Germinal center (tissue), 1 donor: ENCODE measurements at regions not wholly inside any gene's neighbourhood (a gene's known extent, or its start where the extent isn't known, plus 50 kb on each side); places are given as distances from the start of the nearest gene placed in this dataset.

Experiments
- DNase-seq: peaks from one replicate; pipeline ENCODE4 v3.0.0; 2012; ENCODE audit warnings: mixed read lengths, low spot score

DNA sequence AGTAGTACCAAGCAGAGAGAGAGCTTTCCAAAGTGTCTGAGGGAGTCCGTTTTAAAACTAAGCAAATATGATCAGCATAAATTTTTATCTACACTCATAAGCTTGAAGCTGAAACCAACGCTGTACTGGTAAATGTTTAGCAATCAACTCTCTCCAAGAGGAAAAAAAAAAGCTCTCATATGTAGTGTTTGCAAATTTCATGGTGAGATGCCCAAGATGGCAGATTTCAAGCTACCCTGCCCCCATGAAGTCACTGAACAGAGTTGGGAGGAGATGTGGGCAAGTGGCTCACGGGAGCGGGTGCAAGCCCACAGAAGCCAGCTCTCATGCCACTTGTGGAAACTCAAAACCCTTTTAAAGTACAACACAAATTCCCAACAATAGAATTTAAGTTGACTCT is 475.8 kb downstream of the BCAT1 start:
- DNase-seq = no peak

DNA sequence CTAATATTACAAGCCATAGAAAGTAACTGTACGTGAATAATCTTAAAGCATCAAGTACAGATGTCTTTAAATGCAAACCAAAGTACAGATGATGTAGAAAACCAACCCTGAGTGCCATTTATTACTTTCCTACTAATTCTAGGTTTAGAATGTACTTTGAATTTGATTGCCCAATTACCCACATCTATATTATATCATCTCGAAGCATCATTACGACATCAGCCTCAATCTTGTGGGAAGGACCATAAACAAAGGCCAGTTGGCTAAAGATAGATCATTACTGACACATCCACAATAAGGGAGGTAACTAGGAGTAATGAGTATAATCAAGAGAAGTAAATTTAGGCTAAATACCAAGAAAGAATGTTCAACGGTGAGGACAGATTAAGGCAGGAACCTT is 478.9 kb downstream of the BCAT1 start:
- DNase-seq = no peak

DNA sequence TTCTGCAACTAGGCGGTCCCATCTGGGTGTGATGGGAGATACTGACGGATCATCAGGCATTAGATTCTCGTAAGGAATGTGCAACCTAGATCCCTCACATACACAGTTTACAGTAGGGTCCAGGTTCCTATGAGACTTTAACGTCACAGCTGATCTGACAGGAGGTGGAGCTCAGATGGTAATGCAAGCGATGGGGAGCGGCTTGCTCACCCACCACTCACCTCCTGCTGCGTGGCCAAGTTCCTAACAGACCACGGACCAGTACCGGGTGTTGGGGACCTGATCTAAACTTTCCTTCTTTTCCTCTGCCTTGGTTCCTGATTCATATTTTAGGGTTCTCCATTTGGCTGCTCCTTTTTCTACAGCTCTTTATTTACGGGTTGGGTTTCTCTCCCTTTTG is 479.8 kb downstream of the BCAT1 start:
- DNase-seq = no peak

DNA sequence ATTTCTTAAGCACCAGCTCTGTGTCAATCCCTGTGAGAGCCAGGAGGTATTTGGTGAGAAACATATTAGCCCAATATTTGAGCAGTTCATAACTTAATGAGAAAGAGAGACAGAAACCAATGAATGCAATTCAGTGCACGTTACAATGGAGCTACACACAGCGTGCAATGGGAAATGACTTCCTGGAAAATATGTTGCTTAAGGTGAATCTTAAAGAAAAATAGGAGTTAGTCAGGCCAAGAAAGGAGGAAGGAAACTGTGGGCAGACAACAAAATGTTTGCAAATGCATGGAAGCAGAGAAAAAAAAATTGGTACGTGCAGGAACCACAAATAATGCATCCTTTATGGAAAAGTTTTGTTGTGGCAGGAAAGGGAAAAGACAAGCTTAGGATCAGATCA is 481.7 kb downstream of the BCAT1 start:
- no peak for DNase-seq

DNA sequence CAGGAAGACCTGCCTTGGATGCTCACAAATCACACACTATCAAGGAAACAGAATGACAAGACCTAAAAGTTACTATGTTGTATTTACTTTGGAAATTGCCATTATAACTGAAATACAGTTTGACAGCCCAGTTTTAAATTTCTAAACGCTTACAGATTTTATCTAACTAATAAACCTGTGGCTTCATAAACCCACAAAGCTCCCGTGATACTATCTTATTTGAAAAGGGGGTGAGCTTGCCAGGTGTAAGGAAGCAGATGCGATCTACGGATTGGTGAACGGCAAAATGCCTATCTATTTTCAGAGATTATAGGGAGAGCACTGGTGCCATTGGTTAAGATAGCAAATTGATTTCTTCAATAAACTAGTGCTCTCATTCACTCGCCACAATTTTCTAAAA is 485.5 kb downstream of the BCAT1 start:
- DNase-seq = no peak

DNA sequence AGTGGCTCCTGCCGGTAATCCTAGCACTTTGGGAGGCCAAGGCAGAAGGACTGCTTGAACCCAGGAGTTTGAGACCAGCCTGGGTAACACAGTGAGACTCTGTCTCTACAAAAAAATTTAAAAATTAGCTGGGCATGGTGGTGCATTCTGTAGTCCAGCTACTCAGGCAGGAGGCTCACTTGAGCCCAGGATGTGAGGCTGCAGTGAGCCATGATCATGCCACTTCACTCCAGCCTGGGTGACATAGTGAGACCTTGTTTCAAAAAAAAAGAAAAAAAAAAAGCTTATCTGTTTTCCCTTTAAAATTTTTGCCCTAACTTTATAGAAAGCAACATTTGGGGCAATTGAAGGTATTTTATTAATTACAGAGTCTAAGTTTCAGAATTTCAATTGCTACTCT is 486.0 kb downstream of the BCAT1 start:
- no peak for DNase-seq

DNA sequence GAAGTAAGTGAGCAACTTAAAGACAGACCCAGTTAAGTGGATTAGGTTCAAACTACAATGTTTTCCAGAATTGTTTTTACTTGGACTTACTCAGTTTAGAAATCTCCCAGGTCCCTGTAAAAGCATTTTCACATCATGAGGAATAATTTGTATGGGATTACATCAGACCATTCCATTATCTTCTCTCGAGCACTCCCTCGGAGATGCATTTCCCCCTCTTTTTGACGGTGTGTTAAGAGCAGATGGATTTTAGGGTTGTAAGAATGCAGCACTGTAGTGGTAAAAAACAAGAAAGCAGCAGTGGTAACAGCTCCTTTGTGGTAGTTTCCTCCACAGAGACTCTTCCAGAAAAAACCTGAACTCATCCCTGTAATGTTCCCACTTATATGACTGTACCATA is 488.4 kb downstream of the BCAT1 start:
- DNase-seq = no peak

DNA sequence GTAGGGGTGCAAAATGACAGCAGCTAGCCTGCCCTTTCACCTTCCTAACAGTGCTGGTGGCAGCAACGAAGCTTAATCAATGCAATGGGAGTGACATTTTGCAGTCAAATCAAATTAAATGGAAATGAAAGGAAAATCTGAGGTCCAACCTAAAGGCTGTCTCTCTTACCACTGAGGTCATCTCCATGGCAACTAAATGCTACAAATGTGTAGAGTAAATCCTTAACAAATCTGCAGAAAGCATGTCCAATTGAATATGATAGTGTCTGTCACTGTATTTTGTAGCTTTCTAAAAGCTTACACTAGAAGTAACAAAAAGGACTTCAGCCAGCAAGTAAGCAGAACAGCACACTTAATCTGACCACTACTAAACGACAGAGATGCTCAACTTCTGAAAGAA is 488.8 kb downstream of the BCAT1 start:
- no peak for DNase-seq

DNA sequence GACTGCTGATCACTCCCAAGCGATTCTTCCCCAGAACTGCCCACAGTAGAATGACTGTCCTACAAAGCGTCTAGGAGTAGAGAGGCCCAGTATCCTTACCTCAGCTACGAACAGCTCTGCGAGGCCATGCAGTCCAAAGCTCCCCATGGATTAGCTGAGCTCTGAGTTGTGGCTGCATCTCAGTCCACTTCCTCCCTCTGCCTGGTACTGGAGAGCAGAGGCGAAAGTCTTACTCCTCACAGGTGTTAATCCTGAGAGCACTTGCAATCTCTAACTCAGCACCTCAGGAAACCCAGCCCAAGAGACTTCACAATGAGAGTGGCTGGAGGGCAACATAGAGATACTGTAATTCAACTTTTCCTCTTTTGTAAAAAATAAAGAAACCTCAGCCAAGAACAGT is 493.1 kb downstream of the BCAT1 start:
- no peak for DNase-seq

DNA sequence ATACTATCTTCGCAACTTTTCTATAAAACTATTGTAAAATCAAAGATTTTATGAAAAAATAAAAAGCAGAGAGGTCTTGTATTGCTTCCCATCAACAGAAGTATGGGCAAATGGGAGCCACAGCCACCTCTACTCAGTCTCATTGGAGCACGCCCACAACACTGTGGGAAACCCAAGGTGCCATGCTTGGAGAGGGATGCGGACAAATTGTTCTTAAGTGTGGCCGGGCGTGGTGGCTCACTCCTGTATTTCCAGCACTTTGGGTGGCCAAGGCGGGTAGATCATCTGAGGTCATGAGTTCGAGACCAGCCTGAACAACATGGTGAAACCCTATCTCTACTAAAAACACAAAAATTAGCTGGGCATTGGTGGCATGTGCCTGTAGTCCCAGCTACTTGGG is 498.2 kb upstream of the SOX5 start:
- DNase-seq = no peak

DNA sequence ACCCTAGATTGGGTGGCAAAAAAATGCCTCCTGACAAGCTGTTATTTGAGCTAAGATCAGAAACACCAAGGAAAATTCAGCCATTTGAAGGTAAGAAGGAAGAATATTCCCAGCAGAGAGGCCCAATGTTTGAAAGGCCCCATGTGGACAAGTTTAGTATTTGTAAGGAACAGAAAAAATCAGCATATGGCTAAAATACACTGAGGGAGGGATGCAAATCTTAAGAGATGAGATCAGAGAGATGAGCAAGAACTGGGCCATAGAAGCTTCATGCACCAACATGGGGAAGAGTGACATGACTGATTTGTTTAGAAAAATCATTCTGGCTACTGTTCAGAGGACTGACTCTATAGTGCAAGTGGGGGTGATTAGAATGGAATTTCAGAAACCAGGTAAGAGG is 496.8 kb upstream of the SOX5 start:
- no peak for DNase-seq

DNA sequence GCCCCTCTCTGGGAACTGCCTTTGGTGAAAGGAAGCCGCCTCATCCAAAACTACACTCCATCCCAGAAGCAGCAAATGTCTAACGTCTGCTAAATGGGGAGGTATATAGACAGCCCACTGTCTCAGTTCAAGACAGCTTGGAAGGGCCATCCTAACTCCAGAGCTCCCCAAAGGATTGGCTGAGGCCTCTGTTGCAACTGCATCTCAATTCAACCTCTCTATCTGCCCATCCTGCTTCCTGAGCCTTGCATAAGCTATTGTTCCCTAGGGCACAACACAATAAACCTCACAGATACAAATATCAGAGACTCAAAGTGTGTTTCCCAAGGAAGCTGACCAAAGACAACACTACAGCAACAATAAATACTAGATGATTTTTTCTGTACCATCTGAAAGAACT is 495.2 kb upstream of the SOX5 start:
- DNase-seq = no peak

DNA sequence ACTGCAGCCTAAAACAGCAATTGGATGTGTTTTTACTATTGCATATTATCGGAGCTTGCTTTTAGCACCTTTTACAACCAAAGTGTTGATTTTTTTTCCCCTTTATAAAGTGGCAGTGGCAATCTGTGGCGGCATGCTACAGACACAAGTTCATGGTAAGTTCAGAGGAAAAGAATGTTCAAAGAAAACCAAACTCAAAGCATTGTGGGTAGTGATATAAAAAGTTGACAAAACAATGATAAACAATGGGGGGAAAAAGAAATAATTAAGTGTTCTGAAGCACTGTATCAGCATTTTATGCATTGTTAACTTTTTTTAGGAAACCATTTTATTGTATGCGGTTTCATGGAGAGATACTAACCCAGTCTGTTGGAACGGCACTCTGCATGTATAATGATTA is 492.0 kb upstream of the SOX5 start:
- no peak for DNase-seq

DNA sequence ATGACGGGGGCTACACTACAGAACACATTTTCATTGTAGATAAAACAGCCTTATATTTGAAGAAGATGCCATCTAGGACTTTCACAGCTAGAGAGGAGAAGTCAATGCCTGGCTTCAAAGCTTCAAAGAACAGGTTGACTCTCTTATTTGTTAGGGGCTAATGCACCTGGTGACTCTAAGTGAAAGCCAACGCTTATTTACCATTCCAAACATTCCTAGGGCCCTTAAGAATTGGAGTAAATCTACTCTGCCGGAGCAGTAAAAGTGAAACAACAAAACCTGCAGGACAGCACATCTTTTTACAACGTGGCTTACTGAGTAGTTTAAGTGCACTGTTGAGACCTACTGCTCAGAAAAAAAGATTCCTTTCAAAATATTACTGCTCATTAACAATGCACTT is 487.2 kb upstream of the SOX5 start:
- DNase-seq = no peak

DNA sequence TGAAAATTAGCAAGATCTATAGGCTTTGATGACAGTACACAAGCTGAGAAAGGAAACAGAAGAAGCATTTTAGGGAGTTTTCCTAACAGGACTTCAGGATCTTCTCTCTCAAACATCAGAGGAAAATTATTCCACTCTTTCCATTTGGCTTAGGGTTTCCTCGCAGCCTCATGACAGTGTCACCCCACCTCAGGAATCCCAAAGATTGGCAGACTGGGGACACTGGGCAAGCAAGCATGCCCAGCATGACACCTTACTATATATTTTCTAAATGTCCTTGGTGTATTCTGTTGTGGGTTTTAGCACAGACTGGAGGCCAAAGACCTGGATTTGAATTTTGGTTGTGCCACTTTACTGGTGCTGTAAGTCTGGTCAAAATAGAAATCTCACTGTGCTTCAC is 482.4 kb upstream of the SOX5 start:
- DNase-seq = no peak

DNA sequence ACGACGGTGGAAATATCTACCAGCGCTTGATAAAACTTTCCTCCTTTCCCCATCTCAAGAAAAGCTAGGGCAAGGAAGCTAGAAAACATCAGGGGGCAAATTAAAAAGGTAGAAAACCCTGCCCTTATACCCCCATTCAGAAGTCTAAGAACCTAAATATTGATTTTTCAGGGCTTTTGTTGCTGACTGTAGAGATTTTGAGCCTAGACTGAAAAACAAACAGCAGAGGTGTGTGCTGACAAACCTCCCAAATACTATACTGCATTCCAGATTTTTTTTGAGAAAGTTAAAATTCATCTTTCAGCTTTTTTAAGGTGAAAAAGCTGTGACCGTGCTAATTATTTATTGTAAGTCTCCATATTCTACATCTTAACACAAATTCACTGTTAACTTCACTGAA is 478.3 kb upstream of the SOX5 start:
- no peak for DNase-seq

DNA sequence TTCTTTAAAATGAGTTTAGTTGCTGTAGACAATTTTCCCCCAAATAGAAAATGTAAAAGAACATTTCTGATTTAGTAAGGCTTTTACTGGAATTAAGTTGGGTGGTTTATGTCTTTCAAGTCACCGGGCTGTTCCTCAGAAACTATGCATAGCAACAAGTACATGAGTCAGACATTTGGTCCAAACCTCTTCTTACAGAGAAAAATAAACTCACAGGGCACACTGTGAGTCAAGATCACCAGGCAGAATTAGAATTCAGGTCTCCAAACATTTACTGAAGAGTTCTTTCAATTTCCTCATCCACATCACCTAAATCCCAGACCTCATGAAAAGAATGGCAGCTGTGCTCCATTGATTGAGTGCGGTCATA is 476.1 kb upstream of the SOX5 start:
- DNase-seq = no peak

DNA sequence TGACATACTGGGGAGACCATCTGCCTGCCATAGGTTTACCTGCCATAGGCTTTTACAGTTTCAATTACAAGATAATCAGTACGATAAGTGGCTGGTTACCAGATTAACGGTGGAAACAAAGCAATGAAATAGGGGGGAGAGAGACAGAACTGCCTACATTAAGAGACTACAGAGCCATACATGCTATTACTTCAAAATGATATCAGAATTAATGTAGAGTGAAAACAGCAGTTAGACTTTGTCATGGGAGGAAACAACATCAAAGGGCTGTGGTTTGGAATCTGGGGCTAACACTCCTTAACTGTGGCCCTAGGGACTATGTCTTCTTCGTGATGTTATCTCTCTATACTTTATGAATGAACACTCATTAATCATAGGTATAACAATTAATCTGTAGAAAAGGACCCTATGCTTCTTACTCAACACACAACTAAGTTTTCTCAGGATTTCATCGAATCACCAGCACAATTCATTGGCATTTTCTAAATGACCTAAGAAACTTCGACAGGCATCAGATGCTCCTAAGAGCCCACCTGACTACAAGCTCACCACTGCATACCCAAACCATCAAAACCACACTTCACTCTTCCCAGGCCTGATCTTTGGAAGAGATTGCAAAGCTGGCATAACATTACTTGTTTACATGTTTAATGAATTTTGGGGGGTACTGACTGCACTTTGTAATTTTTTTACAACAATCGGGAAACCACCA is 475.6 kb upstream of the SOX5 start:
- no peak for DNase-seq

DNA sequence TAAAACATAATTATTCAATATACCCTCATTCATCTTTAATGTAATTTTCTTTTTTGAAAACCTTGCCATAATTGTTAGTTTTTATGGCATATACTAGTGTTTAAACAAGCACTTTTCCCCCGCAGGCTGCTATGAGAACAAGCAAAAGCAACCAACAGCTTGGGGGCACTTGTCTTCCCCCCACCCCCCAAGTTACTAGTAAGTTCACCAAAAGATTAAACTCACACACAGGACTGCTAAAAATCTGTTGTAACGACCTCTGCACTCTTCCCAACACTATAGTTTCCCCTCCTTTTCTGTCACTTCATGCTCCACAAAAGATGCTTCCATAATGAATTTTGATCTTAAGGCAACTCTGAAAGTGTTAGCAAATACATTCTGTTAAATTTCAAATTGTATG is 474.9 kb upstream of the SOX5 start:
- no peak for DNase-seq

DNA sequence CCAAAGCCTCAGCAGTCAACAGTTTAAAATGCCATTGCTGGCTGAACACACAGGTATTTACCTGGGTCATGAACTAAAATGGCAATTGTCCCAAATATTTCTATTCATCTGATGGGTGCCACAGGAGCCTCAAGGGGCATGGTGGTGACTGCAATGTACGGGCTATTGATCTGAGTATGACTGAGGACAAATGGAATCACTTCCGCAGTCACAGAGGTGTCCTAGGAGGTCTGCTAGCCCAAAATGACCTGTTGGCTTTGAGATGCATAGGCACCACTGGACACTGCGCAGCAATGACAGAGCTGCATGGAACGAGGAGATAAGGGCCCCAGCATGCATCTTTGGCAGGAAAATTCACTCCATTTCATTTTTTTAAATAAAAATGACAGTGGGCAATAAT is 474.1 kb upstream of the SOX5 start:
- no peak for DNase-seq

DNA sequence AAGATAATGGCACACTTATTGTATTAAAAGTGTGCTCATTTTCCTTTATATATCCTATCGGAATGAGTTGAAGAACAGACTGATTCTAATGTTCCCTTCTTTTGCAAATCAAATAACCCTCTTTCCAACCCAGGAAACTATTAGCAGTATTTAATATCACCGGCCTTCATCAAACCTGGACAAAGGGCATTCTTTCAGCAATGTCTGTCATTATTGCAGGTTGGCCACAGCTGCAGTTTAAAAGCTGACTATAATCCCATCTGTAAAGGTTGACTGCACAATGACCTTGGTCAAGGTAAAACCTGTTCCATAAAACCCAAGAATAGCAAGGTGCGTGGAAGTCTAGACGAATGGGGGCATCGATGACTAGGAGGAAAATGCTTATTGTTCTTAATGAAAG is 472.3 kb upstream of the SOX5 start:
- DNase-seq = no peak

DNA sequence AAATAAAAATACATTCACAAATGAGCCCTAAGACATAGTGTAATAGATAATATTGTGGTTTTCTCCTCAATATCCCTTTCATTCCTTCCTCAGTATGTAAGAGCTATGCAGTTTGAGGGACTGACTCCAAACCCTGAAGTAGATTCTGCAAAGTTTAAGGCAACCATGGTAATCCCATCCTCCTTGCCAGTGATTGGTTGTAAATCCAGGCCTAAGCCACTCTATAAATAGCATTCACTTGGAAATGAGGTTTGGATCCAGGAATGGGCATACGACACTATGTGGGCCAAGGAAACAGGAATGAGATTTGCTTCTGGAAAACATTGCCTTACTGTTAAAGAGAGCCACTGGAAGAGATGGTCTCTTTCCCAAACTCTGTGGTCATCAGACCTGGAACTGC is 468.7 kb upstream of the SOX5 start:
- DNase-seq = no peak

DNA sequence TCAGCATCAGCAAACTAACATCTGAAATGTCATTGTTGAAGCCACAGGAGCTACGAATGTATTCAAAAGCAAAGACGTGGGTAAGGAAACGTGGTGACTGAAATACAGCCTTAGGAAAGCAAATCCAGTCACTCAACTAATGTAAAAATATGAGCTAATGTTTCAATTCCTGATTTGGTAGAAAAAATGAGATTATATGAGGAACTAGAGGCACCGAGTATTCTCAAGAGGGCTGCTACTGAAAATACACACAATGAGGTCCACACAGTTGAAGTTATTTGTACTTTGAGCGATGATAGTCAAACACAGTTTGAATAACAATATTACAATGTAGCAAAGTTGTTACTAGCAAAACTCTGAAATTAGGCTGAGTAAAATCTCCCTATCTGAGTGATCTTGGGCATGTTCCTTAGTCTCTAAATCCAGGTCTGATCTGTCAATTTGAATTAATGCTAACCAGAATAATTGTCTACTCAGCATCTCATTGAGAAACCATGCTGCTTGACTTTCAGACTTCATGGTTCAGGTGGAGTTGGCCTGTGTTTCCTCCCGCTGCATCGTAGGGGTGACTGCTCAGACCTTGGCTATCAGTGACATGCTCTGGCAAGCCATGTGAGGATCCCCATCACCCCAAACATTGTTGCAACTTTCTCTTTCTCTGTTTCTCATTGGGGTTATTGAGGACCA is 467.1 kb upstream of the SOX5 start:
- DNase-seq = peak; percentile 65

DNA sequence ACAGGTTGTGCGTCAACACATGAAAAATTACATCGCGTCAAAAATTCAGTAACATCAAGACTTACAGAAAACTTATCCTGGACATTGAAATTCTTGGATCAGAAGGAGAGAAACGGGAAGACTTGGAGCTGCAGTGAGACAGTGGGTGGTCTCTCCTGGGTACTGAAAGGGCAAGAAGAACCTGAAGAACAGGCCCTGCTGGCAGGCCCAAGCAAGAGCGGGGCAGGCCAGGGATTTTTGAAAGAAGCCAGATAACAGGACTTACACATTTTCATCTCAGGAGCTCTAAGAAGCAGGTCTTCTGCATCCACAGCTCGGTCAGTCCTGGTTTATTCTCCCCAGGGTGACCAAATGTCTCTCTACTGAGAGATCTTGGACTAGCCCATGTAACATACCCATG is 466.5 kb upstream of the SOX5 start:
- no peak for DNase-seq
